H9 (cell line): ENCODE measurements at regions not wholly inside any gene's neighbourhood (a gene's known extent, or its start where the extent isn't known, plus 50 kb on each side); places are given as distances from the start of the nearest gene placed in this dataset.

Source experiments
- DNase-seq: peaks from one replicate; pipeline ENCODE4 v3.0.0-alpha.2; 2017
- H2AFZ ChIP-seq: one replicate; pipeline ENCODE4 v1.6.1; 2013; ENCODE audit warnings: mild to moderate bottlenecking, low read length, control low read depth, moderate library complexity
- H2AK5ac ChIP-seq: 2 replicates; pipeline ENCODE4 v1.6.1; 2013; ENCODE audit warnings: low read length, control low read depth, mixed read lengths; ENCODE audit not compliant: insufficient read length
- H2BK120ac ChIP-seq: one replicate; pipeline ENCODE4 v1.6.1; 2013; ENCODE audit warnings: low read depth, mild to moderate bottlenecking, low read length, control low read depth, inconsistent platforms; ENCODE audit not compliant: poor library complexity, severe bottlenecking
- H2BK12ac ChIP-seq: 2 replicates; pipeline ENCODE4 v1.6.1; 2013; ENCODE audit warnings: low read length, control low read depth, mixed read lengths, low read depth; ENCODE audit not compliant: insufficient read length
- H2BK15ac ChIP-seq: 2 replicates; pipeline ENCODE4 v1.6.1; 2013; ENCODE audit warnings: low read depth, low read length, control low read depth
- H2BK20ac ChIP-seq: one replicate; pipeline ENCODE4 v1.6.1; 2013; ENCODE audit warnings: low read depth, mild to moderate bottlenecking, low read length, control low read depth, inconsistent platforms; ENCODE audit not compliant: poor library complexity, severe bottlenecking
- H2BK5ac ChIP-seq: 2 replicates; pipeline ENCODE4 v1.6.1; 2013; ENCODE audit warnings: low read length, control low read depth, mixed read lengths; ENCODE audit not compliant: insufficient read length
- H3K14ac ChIP-seq: 2 replicates; pipeline ENCODE4 v1.6.1; 2013; ENCODE audit warnings: low read length, control low read depth; ENCODE audit not compliant: insufficient read depth
- H3K18ac ChIP-seq: 2 replicates; pipeline ENCODE4 v1.6.1; 2013; ENCODE audit warnings: low read depth, mild to moderate bottlenecking, mixed read lengths, low read length, control low read depth; ENCODE audit not compliant: insufficient read length
- H3K23ac ChIP-seq: 2 replicates; pipeline ENCODE4 v1.6.1; 2013; ENCODE audit warnings: low read length, control low read depth, mixed read lengths, low read depth; ENCODE audit not compliant: insufficient read length
- H3K23me2 ChIP-seq: 2 replicates; pipeline ENCODE4 v1.6.1; 2013; ENCODE audit warnings: low read depth, mild to moderate bottlenecking, mixed read lengths, low read length, control low read depth; ENCODE audit not compliant: insufficient read length, poor library complexity, severe bottlenecking
- H3K27ac ChIP-seq: 2 replicates; pipeline ENCODE4 v1.5.1; 2013; ENCODE audit warnings: low read length, control low read depth, mixed read lengths, low read depth; ENCODE audit not compliant: insufficient read length
- H3K27me3 ChIP-seq: 2 replicates; pipeline ENCODE4 v1.6.1; 2013; ENCODE audit warnings: low read length, control low read depth, inconsistent platforms; ENCODE audit not compliant: insufficient read depth
- H3K4ac ChIP-seq: 2 replicates; pipeline ENCODE4 v1.6.1; 2013; ENCODE audit warnings: low read depth, mild to moderate bottlenecking, control low read depth, inconsistent platforms, low read length, moderate library complexity
- H3K4me1 ChIP-seq: 2 replicates; pipeline ENCODE4 v1.6.1; 2013; ENCODE audit warnings: low read length, control low read depth, inconsistent platforms; ENCODE audit not compliant: insufficient read depth
- H3K4me2 ChIP-seq: 2 replicates; pipeline ENCODE4 v1.6.1; 2013; ENCODE audit warnings: low read length, control low read depth, mixed read lengths; ENCODE audit not compliant: insufficient read length, insufficient read depth
- H3K56ac ChIP-seq: 2 replicates; pipeline ENCODE4 v1.6.1; 2013; ENCODE audit warnings: low read depth, mild to moderate bottlenecking, mixed read lengths, low read length, control low read depth; ENCODE audit not compliant: insufficient read length
- H3K79me1 ChIP-seq: 2 replicates; pipeline ENCODE4 v1.6.1; 2013; ENCODE audit warnings: low read depth, mild to moderate bottlenecking, moderate library complexity, low read length, control low read depth, inconsistent platforms; ENCODE audit not compliant: insufficient read depth, poor library complexity, severe bottlenecking
- H3K79me2 ChIP-seq: 2 replicates; pipeline ENCODE4 v1.6.1; 2013; ENCODE audit warnings: low read length, control low read depth, inconsistent platforms; ENCODE audit not compliant: insufficient read depth
- H3K9ac ChIP-seq: 2 replicates; pipeline ENCODE4 v1.6.1; 2013; ENCODE audit warnings: low read length, control low read depth, mixed read lengths; ENCODE audit not compliant: insufficient read length; ENCODE audit errors: extremely low read depth
- H3K9me3 ChIP-seq: one replicate; pipeline ENCODE4 v1.6.1; 2013; ENCODE audit warnings: low read depth, low read length, inconsistent platforms; ENCODE audit not compliant: control insufficient read depth
- H3T11ph ChIP-seq: one replicate; pipeline ENCODE4 v1.6.1; 2013; ENCODE audit warnings: mild to moderate bottlenecking, low read length, control low read depth, inconsistent platforms
- H4K20me1 ChIP-seq: one replicate; pipeline ENCODE4 v1.6.1; 2013; ENCODE audit not compliant: control insufficient read depth, insufficient read length, insufficient read depth
- H4K5ac ChIP-seq: 2 replicates; pipeline ENCODE4 v1.6.1; 2013; ENCODE audit warnings: low read depth, mild to moderate bottlenecking, mixed read lengths, low read length, control low read depth; ENCODE audit not compliant: insufficient read length
- H4K8ac ChIP-seq: replicated peaks from 2 replicates; pipeline ENCODE4 v1.6.1; 2013; ENCODE audit warnings: low read length, control low read depth, mixed read lengths, low read depth; ENCODE audit not compliant: insufficient read length
- H4K91ac ChIP-seq: 2 replicates; pipeline ENCODE4 v1.6.1; 2013; ENCODE audit warnings: low read depth, mild to moderate bottlenecking, moderate library complexity, mixed read lengths, low read length, control low read depth; ENCODE audit not compliant: insufficient read length
- H3K27ac Mint-ChIP-seq, 3 experiments: 2 replicates in 2 of 3; 3 replicates in 1 of 3; pipeline ENCODE4 v1.8.0; 2020 to 2021; ENCODE audit warnings: mixed read lengths in 3 of 3, mild to moderate bottlenecking in 1 of 3, moderate library complexity in 1 of 3
- H3K27me3 Mint-ChIP-seq: 2 replicates; pipeline ENCODE4 v1.8.0; 2021; ENCODE audit warnings: low read depth, mild to moderate bottlenecking, moderate library complexity, mixed read lengths
- H3K36me3 Mint-ChIP-seq, 3 experiments: 2 replicates in 2 of 3; 3 replicates in 1 of 3; pipeline ENCODE4 v1.8.0; 2020 to 2021; ENCODE audit warnings: low read depth in 3 of 3, mixed read lengths in 3 of 3; ENCODE audit not compliant: insufficient read depth in 1 of 3
- H3K4me1 Mint-ChIP-seq, 2 experiments: 2 replicates each; pipeline ENCODE4 v1.8.0; 2020; ENCODE audit warnings: mixed read lengths in 2 of 2
- H3K4me3 Mint-ChIP-seq, 2 experiments: 2 replicates in 1 of 2; 3 replicates in 1 of 2; pipeline ENCODE4 v1.8.0; 2020 to 2021; ENCODE audit warnings: mild to moderate bottlenecking in 2 of 2, mixed read lengths in 2 of 2, moderate library complexity in 1 of 2
- H3K9me3 Mint-ChIP-seq, 2 experiments: 2 replicates in 1 of 2; 3 replicates in 1 of 2; pipeline ENCODE4 v1.8.0; 2020; ENCODE audit warnings: mild to moderate bottlenecking in 2 of 2, mixed read lengths in 2 of 2, moderate library complexity in 1 of 2
- CTCF ChIP-seq: fragments of 200-600 bp; sonication (generic); conservative IDR thresholded peaks from 3 replicates; pipeline ENCODE4 v1.8.0; 2021; ENCODE audit warnings: antibody characterized with exemption, mild to moderate bottlenecking
- WGBS: extraction: QIAGEN DNeasy Blood & Tissue Kit; methylation state at CpG from one replicate; pipeline ENCODE4 v1.1.7; 2013; ENCODE audit warnings: missing lambda C conversion rate, low lambda C conversion rate, mixed read lengths; ENCODE audit not compliant: insufficient read length; ENCODE audit errors: extremely low coverage; 5-methylcytosine and 5-hydroxymethylcytosine counted together

- Histone ChIP-seq H3K23ac (no peak overlapping the region), H2BK5ac (no peak overlapping the region), H4K8ac (no peak overlapping the region), H4K91ac (no peak overlapping the region), H3K9ac (no peak overlapping the region), H3K23me2 (no peaks in the 10 kb centered on the region), H3K18ac (no peak overlapping the region), H2AK5ac (no peak overlapping the region), H2BK12ac (no peak overlapping the region), H2BK20ac (no peak overlapping the region), H4K5ac (no peak overlapping the region), H3K9me3 (no peaks in the 10 kb centered on the region), H3T11ph (no peak overlapping the region), H3K56ac (no peak overlapping the region), H4K20me1 (no peaks in the 10 kb centered on the region), H2AFZ (no peak overlapping the region), H3K79me2 (no peaks in the 10 kb centered on the region), H3K27ac (no peak overlapping the region), H2BK120ac (no peak overlapping the region), H2BK15ac (no peak overlapping the region), H3K27me3 (no peaks in the 10 kb centered on the region), H3K4ac (no peak overlapping the region), H3K14ac (no peak overlapping the region; the same call in 1 of the 2 replicates), H3K4me1 (no peaks in the 10 kb centered on the region), H3K79me1 (no peaks in the 10 kb centered on the region), H3K4me2 (no peak overlapping the region)
- Mint-ChIP-seq H3K27ac (no peak overlapping the region), H3K27me3 (peaks cover 10% of the 10 kb centered on the region), H3K4me1 (peaks cover 3 to 5% of the 10 kb centered on the region in 2 experiments; a peak in 3 of 4 replicates), H3K9me3 (no peaks in the 10 kb centered on the region), H3K4me3 (no peak overlapping the region), H3K36me3 (no peaks in the 10 kb centered on the region)
- DNase-seq: no peak
- WGBS: no CpG with 5 or more reads among the region's 6 CpGs
- TF ChIP-seq CTCF: no peak
Measured at GRCh38 chr10:117677890-117678500, 135.4 kb downstream of the EMX2 start.
